ENCODE measurements at regions not wholly inside any gene's neighbourhood (a gene's known extent, or its start where the extent isn't known, plus 50 kb on each side); places are given as distances from the start of the nearest gene placed in this dataset.

DNA sequence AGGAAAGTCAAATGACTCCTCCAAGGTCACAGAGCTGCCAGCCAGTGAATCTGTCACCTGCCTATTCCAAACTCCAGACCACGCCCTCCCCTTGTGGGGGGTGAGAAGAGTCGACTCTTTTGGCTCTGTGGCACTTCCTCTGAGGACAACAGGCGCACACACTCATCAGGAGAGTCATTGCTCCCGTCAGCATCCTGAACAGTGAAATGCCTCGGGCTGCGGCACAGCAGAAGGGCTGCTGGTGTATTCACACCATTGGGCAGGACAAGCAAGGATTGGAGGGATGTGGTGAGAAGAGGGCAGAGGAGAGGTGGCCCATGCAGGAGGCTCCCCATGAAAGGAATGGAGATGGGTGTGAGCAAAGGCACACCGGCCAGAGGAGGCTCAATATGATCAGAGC is 239.0 kb downstream of the TOMM20 start:
- TF ChIP-seq, protein P1, sequence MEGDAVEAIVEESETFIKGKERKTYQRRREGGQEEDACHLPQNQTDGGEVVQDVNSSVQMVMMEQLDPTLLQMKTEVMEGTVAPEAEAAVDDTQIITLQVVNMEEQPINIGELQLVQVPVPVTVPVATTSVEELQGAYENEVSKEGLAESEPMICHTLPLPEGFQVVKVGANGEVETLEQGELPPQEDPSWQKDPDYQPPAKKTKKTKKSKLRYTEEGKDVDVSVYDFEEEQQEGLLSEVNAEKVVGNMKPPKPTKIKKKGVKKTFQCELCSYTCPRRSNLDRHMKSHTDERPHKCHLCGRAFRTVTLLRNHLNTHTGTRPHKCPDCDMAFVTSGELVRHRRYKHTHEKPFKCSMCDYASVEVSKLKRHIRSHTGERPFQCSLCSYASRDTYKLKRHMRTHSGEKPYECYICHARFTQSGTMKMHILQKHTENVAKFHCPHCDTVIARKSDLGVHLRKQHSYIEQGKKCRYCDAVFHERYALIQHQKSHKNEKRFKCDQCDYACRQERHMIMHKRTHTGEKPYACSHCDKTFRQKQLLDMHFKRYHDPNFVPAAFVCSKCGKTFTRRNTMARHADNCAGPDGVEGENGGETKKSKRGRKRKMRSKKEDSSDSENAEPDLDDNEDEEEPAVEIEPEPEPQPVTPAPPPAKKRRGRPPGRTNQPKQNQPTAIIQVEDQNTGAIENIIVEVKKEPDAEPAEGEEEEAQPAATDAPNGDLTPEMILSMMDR (IDR thresholded peaks at IDR 0.05): no peak
- TF ChIP-seq, protein P2, sequence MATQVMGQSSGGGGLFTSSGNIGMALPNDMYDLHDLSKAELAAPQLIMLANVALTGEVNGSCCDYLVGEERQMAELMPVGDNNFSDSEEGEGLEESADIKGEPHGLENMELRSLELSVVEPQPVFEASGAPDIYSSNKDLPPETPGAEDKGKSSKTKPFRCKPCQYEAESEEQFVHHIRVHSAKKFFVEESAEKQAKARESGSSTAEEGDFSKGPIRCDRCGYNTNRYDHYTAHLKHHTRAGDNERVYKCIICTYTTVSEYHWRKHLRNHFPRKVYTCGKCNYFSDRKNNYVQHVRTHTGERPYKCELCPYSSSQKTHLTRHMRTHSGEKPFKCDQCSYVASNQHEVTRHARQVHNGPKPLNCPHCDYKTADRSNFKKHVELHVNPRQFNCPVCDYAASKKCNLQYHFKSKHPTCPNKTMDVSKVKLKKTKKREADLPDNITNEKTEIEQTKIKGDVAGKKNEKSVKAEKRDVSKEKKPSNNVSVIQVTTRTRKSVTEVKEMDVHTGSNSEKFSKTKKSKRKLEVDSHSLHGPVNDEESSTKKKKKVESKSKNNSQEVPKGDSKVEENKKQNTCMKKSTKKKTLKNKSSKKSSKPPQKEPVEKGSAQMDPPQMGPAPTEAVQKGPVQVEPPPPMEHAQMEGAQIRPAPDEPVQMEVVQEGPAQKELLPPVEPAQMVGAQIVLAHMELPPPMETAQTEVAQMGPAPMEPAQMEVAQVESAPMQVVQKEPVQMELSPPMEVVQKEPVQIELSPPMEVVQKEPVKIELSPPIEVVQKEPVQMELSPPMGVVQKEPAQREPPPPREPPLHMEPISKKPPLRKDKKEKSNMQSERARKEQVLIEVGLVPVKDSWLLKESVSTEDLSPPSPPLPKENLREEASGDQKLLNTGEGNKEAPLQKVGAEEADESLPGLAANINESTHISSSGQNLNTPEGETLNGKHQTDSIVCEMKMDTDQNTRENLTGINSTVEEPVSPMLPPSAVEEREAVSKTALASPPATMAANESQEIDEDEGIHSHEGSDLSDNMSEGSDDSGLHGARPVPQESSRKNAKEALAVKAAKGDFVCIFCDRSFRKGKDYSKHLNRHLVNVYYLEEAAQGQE (IDR thresholded peaks at IDR 0.05; ENCODE audit: insufficient read depth in 1 of 2, low read depth in 2 of 2, low read length in 1 of 2): no peak

All from Panc1 (cell line).